Small intestine (tissue), 7 donors: ENCODE measurements at regions not wholly inside any gene's neighbourhood (a gene's known extent, or its start where the extent isn't known, plus 50 kb on each side); places are given as distances from the start of the nearest gene placed in this dataset.

Source experiments
- DNase-seq, 2 donors: peaks; one replicate each; pipeline versions ENCODE4 v3.0.0 to v3.0.0-alpha.2; 2013
- FAIRE-seq: peaks from 2 replicates; lab custom pipeline; 2012; peaks lifted over from hg19 to GRCh38; lab: Jason Lieb, UNC
- H3K27ac ChIP-seq, 3 donors: one replicate each; pipeline ENCODE4 v1.5.1; 2013; ENCODE audit warnings: low read length in 2 of 3, mild to moderate bottlenecking in 2 of 3, control low read depth in 1 of 3, inconsistent platforms in 1 of 3, low read depth in 1 of 3, moderate library complexity in 1 of 3
- H3K27me3 ChIP-seq, 3 donors: one replicate each; pipeline ENCODE4 v1.6.1; 2013; ENCODE audit warnings: low read length in 3 of 3, inconsistent platforms in 1 of 3; ENCODE audit not compliant: control insufficient read depth in 3 of 3, insufficient read depth in 3 of 3
- H3K36me3 ChIP-seq, 3 donors: one replicate each; pipeline ENCODE4 v1.6.1; 2013; ENCODE audit warnings: low read length in 3 of 3, inconsistent platforms in 1 of 3, low read depth in 1 of 3, mild to moderate bottlenecking in 1 of 3, moderate library complexity in 1 of 3; ENCODE audit not compliant: control insufficient read depth in 3 of 3, insufficient read depth in 2 of 3
- H3K4me1 ChIP-seq, 3 donors: one replicate each; pipeline ENCODE4 v1.6.1; 2013; ENCODE audit warnings: low read length in 2 of 3, inconsistent platforms in 1 of 3, low read depth in 1 of 3, mild to moderate bottlenecking in 1 of 3, moderate library complexity in 1 of 3; ENCODE audit not compliant: control insufficient read depth in 3 of 3, insufficient read depth in 2 of 3
- H3K4me3 ChIP-seq, 3 donors: one replicate each; pipeline ENCODE4 v1.5.1; 2013; ENCODE audit warnings: low read length in 3 of 3, control low read depth in 1 of 3, inconsistent platforms in 1 of 3, low read depth in 1 of 3, mild to moderate bottlenecking in 1 of 3, moderate library complexity in 1 of 3
- H3K9me3 ChIP-seq, 2 donors: one replicate each; pipeline ENCODE4 v1.6.1; 2013; ENCODE audit warnings: low read depth in 1 of 2, low read length in 1 of 2; ENCODE audit not compliant: control insufficient read depth in 2 of 2, insufficient read depth in 1 of 2
- WGBS, 3 donors: extraction: QIAGEN DNeasy Blood & Tissue Kit; methylation state at CpG; one replicate each; pipeline ENCODE4 v1.1.7; 2013; 5-methylcytosine and 5-hydroxymethylcytosine counted together
- donor health status: healthy with polysubstance abuse.
- donor health status: control.
- donor health status: control.
- donor health status: Bipolar disorder and iron deficiency.
- donor health status: healthy.

- Histone ChIP-seq H3K4me1 (no peaks in the 10 kb centered on the region), H3K36me3 (no peaks in the 10 kb centered on the region), H3K27me3 (no peaks in the 10 kb centered on the region), H3K27ac (no peak overlapping the region), H3K9me3 (no peaks in the 10 kb centered on the region), H3K4me3 (no peak overlapping the region)
- DNase-seq, result no peak
- no peak for FAIRE-seq
- WGBS, 3 donors, result 26 to 43% (median 27%) methylated on average over 1 of the region's 1 CpG
Measured at GRCh38 chr4:19512086-19512485, 739.6 kb upstream of the SLIT2 start.

DNA sequence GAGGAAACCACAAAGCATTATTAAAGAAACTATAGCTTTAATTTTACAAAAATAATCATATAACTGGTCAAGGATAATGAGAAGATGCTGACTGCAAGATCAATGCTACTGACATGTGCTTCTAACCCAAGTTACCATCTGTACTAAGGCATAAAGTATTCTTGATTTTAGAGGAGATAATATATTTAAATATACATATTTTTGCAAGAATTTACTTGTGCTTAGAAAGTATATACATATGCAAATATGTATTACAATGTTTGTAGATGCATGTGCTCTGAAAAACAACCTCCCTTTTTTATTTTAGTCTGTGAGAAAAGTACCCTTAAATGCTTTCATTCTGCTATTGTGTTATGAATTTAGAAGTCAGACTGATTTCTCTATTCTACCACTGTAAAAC, 740.7 kb upstream of the SLIT2 start:
- H3K27me3 ChIP-seq, result no peaks in the 10 kb centered on the region
- H3K27ac ChIP-seq, result no peak overlapping the region
- H3K4me3 ChIP-seq, result no peak overlapping the region
- DNase-seq (no peak), FAIRE-seq (no peak)
- H3K36me3 ChIP-seq, result no peaks in the 10 kb centered on the region
- no peaks in the 10 kb centered on the region for H3K4me1 ChIP-seq
- no peaks in the 10 kb centered on the region for H3K9me3 ChIP-seq

DNA sequence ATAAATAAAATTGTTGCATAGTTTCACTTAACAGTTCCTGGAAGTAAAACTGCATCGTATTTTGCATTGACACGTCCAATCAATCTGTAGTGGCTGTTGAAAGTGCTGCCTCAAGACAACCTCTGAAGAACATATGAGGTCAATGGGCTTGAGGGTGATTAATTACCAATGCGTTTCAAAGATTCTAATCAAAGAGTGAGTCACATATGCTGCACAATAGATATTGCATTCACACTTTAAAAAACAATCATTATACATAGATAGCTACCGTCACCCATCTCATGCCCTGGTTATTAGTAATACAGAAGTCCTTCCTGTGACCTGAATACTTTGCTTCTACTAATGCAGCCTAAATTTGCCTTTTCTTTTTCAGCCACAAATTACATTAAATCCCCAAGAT, 743.3 kb upstream of the SLIT2 start:
- Histone ChIP-seq H3K27ac (no peak overlapping the region), H3K4me3 (no peak overlapping the region), H3K27me3 (no peaks in the 10 kb centered on the region), H3K36me3 (no peaks in the 10 kb centered on the region), H3K4me1 (no peaks in the 10 kb centered on the region), H3K9me3 (no peaks in the 10 kb centered on the region)
- no peak for DNase-seq
- FAIRE-seq, result no peak
- whole genome bisulfite sequencing, 3 donors, result 64 to 73% (median 70%) methylated on average over 4 of the region's 4 CpGs

GRCh38 chr4:19497705-19498104, 754.0 kb upstream of the SLIT2 start:
- Histone ChIP-seq H3K4me1 (no peaks in the 10 kb centered on the region), H3K9me3 (no peaks in the 10 kb centered on the region), H3K27me3 (no peaks in the 10 kb centered on the region), H3K27ac (no peak overlapping the region), H3K4me3 (no peak overlapping the region), H3K36me3 (no peaks in the 10 kb centered on the region)
- no peak for FAIRE-seq
- DNase-seq, result no peak

DNA sequence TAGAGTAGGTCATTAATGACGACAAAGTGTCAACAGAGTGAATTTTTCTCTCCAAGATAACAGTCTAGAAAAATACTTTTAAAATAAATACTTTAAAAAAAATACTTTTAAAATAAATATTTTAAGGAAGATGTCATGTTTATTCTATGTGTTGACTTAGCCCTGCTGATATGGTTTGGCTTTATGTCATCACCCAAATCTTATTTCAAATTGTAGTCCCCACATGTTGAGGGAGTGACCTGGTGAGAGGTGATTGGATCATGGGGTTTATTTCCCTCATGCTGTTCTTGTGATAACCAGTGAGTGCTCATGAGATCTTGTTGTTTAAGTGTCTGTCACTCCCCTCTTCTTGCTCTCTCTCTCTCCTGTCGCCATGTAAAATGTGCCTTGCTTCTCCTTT, 754.9 kb upstream of the SLIT2 start:
- FAIRE-seq (no peak), DNase-seq (no peak)
- Histone ChIP-seq H3K9me3 (no peaks in the 10 kb centered on the region), H3K4me3 (no peak overlapping the region), H3K4me1 (no peaks in the 10 kb centered on the region), H3K27ac (no peak overlapping the region), H3K27me3 (no peaks in the 10 kb centered on the region), H3K36me3 (no peaks in the 10 kb centered on the region)
- 55 to 65% (median 57%) methylated on average over 2 of the region's 2 CpGs for WGBS, 3 donors

DNA sequence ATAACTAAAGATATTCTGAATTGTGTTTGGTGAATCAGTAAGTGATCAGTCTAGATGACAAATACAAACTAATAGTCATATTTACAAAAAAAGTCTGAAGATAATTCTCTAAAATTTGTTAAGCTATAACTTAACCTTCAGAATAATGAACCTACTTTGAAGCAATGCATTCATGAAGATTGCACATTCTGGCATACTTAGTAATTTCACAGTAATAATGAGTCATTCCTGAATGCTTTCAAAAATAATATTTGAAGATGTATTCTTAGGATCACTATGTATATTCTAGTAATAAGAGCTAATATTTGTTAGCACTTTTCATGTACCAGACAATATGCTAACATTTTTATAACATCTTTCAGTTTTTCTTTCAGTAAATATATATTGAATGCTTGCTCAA, 756.7 kb upstream of the SLIT2 start:
- Histone ChIP-seq H3K27ac (no peak overlapping the region), H3K27me3 (no peaks in the 10 kb centered on the region), H3K36me3 (no peaks in the 10 kb centered on the region), H3K9me3 (no peaks in the 10 kb centered on the region), H3K4me3 (no peak overlapping the region), H3K4me1 (no peaks in the 10 kb centered on the region)
- FAIRE-seq (no peak), DNase-seq (no peak)

- H3K9me3 ChIP-seq, result no peaks in the 10 kb centered on the region
- 85 to 92% (median 92%) methylated on average over 2 of the region's 2 CpGs for WGBS, 3 donors
- FAIRE-seq (no peak), DNase-seq (no peak)
- H3K4me3 ChIP-seq, result no peak overlapping the region
- no peak overlapping the region for H3K27ac ChIP-seq
- no peaks in the 10 kb centered on the region for H3K27me3 ChIP-seq
- no peaks in the 10 kb centered on the region for H3K4me1 ChIP-seq
- no peaks in the 10 kb centered on the region for H3K36me3 ChIP-seq
Measured at GRCh38 chr4:19492606-19493005, 759.1 kb upstream of the SLIT2 start.

DNA sequence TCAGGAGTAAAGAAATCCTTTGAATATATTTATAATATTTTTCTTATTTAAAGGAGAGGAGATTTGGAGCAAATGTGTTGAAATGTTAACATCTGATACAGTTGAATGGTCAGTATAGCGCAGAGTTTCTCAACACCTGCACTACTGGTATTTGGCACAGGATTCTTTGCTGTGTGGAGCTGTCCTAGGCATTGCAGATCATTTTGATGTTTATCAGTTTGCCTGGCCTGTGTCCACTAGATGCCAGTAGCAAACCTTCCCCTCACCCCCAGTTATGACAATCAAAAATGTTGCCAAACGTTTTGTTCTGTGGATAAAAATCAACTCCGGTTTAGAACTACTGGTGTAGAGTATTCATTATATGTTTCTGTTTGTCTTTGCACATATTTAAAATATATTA, 765.3 kb upstream of the SLIT2 start:
- H3K27ac ChIP-seq, result no peak overlapping the region
- FAIRE-seq, result no peak
- H3K36me3 ChIP-seq, result no peaks in the 10 kb centered on the region
- no peaks in the 10 kb centered on the region for H3K9me3 ChIP-seq
- H3K4me1 ChIP-seq, result no peaks in the 10 kb centered on the region
- no peak for DNase-seq
- H3K27me3 ChIP-seq, result no peaks in the 10 kb centered on the region
- 61 to 71% (median 64%) methylated on average over 3 of the region's 3 CpGs for WGBS, 3 donors
- H3K4me3 ChIP-seq, result no peak overlapping the region

GRCh38 chr4:19478791-19479190, 772.9 kb upstream of the SLIT2 start:
- Histone ChIP-seq H3K27ac (no peak overlapping the region), H3K4me1 (no peaks in the 10 kb centered on the region), H3K4me3 (no peak overlapping the region), H3K27me3 (no peaks in the 10 kb centered on the region), H3K9me3 (no peaks in the 10 kb centered on the region), H3K36me3 (no peaks in the 10 kb centered on the region)
- no peak for FAIRE-seq
- 89 to 97% (median 92%) methylated on average over 2 of the region's 2 CpGs for WGBS, 3 donors
- no peak for DNase-seq
